H1 (cell line): ENCODE measurements at regions not wholly inside any gene's neighbourhood (a gene's known extent, or its start where the extent isn't known, plus 50 kb on each side); places are given as distances from the start of the nearest gene placed in this dataset.

Experiments
- EZH2 ChIP-seq: fragments of 200-600 bp; sonication (generic); IDR thresholded peaks from 2 replicates; pipeline ENCODE4 v1.7.1; 2012; ENCODE audit warnings: low read depth, mild to moderate bottlenecking, moderate library complexity, low read length, inconsistent platforms; ENCODE audit not compliant: severe bottlenecking
- HDAC6 ChIP-seq: IDR thresholded peaks from one replicate; pipeline ENCODE4 v1.7.1; 2012; ENCODE audit warnings: low read depth, mild to moderate bottlenecking, inconsistent platforms, low read length, moderate library complexity
- JUN ChIP-seq: IDR thresholded peaks from 2 replicates; pipeline ENCODE4 v1.6.1; 2011; ENCODE audit warnings: low read depth, mild to moderate bottlenecking, improper control_type of control experiment, low read length
- POLR2A ChIP-seq, 2 experiments: IDR thresholded peaks; 1 replicate in 1 of 2; 2 replicates in 1 of 2; pipeline ENCODE4 v1.6.1; 2011; ENCODE audit warnings: low read depth in 2 of 2, low read length in 2 of 2, mild to moderate bottlenecking in 2 of 2; ENCODE audit errors: control extremely low read depth in 1 of 2
- POLR2AphosphoS5 ChIP-seq: IDR thresholded peaks from 2 replicates; pipeline ENCODE4 v1.6.1; 2011; ENCODE audit warnings: low read depth, low read length
- SUZ12 ChIP-seq: fragments of 200-600 bp; sonication (generic); IDR thresholded peaks from 2 replicates; pipeline ENCODE4 v1.6.1; 2012; ENCODE audit warnings: mild to moderate bottlenecking, inconsistent platforms, low read length, moderate library complexity, mixed read lengths
- TAF7 ChIP-seq: optimal IDR thresholded peaks from 2 replicates; pipeline ENCODE3; 2011; ENCODE audit warnings: low read depth, mild to moderate bottlenecking, inconsistent platforms, low read length, moderate library complexity, borderline replicate concordance
- YY1 ChIP-seq: IDR thresholded peaks from 2 replicates; pipeline ENCODE4 v1.6.1; 2011; ENCODE audit warnings: low read depth, mild to moderate bottlenecking, low read length
- TF ChIP-seq, protein P1 (sequence below): IDR thresholded peaks from 2 replicates; pipeline ENCODE4 v1.6.1; 2012; ENCODE audit warnings: inconsistent platforms
- TF ChIP-seq, protein P2 (sequence below), 3 experiments: IDR thresholded peaks; 1 replicate in 2 of 3; 2 replicates in 1 of 3; pipeline versions ENCODE4 v1.5.1 to v1.6.1; 2011; ENCODE audit warnings: low read length in 3 of 3, mild to moderate bottlenecking in 3 of 3, inconsistent platforms in 2 of 3, low read depth in 1 of 3, moderate library complexity in 1 of 3; ENCODE audit not compliant: insufficient read depth in 1 of 3; ENCODE audit errors: control extremely low read depth in 1 of 3
- TF ChIP-seq, protein P3 (sequence below): IDR thresholded peaks from 2 replicates; pipeline ENCODE4 v1.6.1; 2011; ENCODE audit warnings: low read length, improper control_type of control experiment

DNA sequence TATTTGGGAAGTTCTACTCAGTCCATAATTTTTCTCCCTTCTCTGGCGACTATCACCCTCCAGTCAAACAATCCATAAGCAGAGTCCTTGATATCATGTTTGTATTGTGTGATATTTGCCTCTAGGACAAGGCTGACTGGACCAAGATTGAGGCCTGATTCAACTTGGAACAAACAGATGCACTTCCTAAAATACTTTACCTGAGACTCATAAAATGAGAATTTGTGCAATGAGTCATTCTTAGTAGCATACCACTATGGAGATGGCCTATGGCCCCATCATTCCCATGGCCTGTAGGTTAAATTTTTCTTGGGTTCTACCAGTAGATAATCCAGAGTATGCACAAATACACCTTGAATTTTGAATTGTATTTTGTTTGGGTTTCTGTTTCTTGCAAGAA, 74.2 kb upstream of the DMD start:
- TF ChIP-seq, protein P1, sequence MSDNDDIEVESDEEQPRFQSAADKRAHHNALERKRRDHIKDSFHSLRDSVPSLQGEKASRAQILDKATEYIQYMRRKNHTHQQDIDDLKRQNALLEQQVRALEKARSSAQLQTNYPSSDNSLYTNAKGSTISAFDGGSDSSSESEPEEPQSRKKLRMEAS: no peak
- no peak for TF ChIP-seq HDAC6
- TF ChIP-seq, protein P2, sequence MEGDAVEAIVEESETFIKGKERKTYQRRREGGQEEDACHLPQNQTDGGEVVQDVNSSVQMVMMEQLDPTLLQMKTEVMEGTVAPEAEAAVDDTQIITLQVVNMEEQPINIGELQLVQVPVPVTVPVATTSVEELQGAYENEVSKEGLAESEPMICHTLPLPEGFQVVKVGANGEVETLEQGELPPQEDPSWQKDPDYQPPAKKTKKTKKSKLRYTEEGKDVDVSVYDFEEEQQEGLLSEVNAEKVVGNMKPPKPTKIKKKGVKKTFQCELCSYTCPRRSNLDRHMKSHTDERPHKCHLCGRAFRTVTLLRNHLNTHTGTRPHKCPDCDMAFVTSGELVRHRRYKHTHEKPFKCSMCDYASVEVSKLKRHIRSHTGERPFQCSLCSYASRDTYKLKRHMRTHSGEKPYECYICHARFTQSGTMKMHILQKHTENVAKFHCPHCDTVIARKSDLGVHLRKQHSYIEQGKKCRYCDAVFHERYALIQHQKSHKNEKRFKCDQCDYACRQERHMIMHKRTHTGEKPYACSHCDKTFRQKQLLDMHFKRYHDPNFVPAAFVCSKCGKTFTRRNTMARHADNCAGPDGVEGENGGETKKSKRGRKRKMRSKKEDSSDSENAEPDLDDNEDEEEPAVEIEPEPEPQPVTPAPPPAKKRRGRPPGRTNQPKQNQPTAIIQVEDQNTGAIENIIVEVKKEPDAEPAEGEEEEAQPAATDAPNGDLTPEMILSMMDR (IDR thresholded peaks at IDR 0.05; ENCODE audit: control extremely low read depth in 1 of 3, insufficient read depth in 1 of 3, low read depth in 1 of 3, low read length in 3 of 3): no peak
- no peak for TF ChIP-seq POLR2A (IDR thresholded peaks at IDR 0.05; ENCODE audit: control extremely low read depth in 1 of 2, low read depth in 2 of 2, low read length in 2 of 2)
- TF ChIP-seq EZH2: no peak
- no peak for TF ChIP-seq TAF7
- TF ChIP-seq JUN: no peak
- TF ChIP-seq, protein P3, sequence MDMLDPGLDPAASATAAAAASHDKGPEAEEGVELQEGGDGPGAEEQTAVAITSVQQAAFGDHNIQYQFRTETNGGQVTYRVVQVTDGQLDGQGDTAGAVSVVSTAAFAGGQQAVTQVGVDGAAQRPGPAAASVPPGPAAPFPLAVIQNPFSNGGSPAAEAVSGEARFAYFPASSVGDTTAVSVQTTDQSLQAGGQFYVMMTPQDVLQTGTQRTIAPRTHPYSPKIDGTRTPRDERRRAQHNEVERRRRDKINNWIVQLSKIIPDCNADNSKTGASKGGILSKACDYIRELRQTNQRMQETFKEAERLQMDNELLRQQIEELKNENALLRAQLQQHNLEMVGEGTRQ: no peak
- no peak for TF ChIP-seq YY1
- no peak for TF ChIP-seq POLR2AphosphoS5
- no peak for TF ChIP-seq SUZ12
